Upper lobe of left lung (tissue), 4 donors: ENCODE measurements at regions not wholly inside any gene's neighbourhood (a gene's known extent, or its start where the extent isn't known, plus 50 kb on each side); places are given as distances from the start of the nearest gene placed in this dataset.

Experiments
- CTCF ChIP-seq, 6 experiments: fragments of 450-650 bp in 4 of 6; fragments of 200-600 bp in 2 of 6; sonication (generic) in 2 of 6; IDR thresholded peaks; one replicate each; pipeline ENCODE4 v1.5.1; 2016 to 2019; ENCODE audit warnings: antibody characterized with exemption in 6 of 6
- POLR2A ChIP-seq, 4 donors: fragments of 450-650 bp; IDR thresholded peaks; one replicate each; pipeline ENCODE4 v1.5.1; 2016 to 2017; ENCODE audit warnings: antibody characterized with exemption in 4 of 4, mild to moderate bottlenecking in 2 of 4

- TF ChIP-seq CTCF (IDR thresholded peaks at IDR 0.05) (no peak), POLR2A (IDR thresholded peaks at IDR 0.05) (no peak)
Observed at GRCh38 chr15:60272623-60273022, 125.2 kb downstream of the ANXA2 start.
